Smooth muscle cell (in vitro differentiated cells): ENCODE measurements at regions not wholly inside any gene's neighbourhood (a gene's known extent, or its start where the extent isn't known, plus 50 kb on each side); places are given as distances from the start of the nearest gene placed in this dataset.
A peak's percentile ranks its signal among the peaks of the same experiment; 100 is the strongest.

Experiments used
- DNase-seq: peaks from one replicate; lab custom pipeline; 2025; ENCODE audit not compliant: unreplicated experiment; lab: John Stamatoyannopoulos, UW
- H2AFZ ChIP-seq: fragments of 200-600 bp; sonication (generic); 2 replicates; pipeline ENCODE4 v1.6.0; 2016; ENCODE audit warnings: antibody characterized with exemption, low read depth, mild to moderate bottlenecking
- H3F3A ChIP-seq: fragments of 200-600 bp; sonication (generic); 2 replicates; pipeline ENCODE4 v1.6.0; 2017; ENCODE audit warnings: antibody characterized with exemption, low read depth
- H3K27ac ChIP-seq: fragments of 200-600 bp; sonication (generic); 2 replicates; pipeline ENCODE4 v1.5.1; 2016; ENCODE audit warnings: low read depth, mild to moderate bottlenecking
- H3K27me3 ChIP-seq: fragments of 200-600 bp; sonication (generic); 2 replicates; pipeline ENCODE4 v1.6.1; 2016; ENCODE audit warnings: low read depth, mild to moderate bottlenecking
- H3K36me3 ChIP-seq: fragments of 200-600 bp; sonication (generic); 2 replicates; pipeline ENCODE4 v1.5.1; 2016; ENCODE audit warnings: low read depth
- H3K4me1 ChIP-seq: fragments of 200-600 bp; sonication (generic); 2 replicates; pipeline ENCODE4 v1.5.1; 2016; ENCODE audit warnings: low read depth
- H3K4me2 ChIP-seq: fragments of 200-600 bp; sonication (generic); 2 replicates; pipeline ENCODE4 v1.6.0; 2016; ENCODE audit warnings: mild to moderate bottlenecking
- H3K4me3 ChIP-seq: fragments of 200-600 bp; sonication (generic); 2 replicates; pipeline ENCODE4 v1.5.1; 2016; ENCODE audit warnings: mild to moderate bottlenecking
- H3K79me2 ChIP-seq: fragments of 200-600 bp; sonication (generic); 2 replicates; pipeline ENCODE4 v1.6.0; 2016; ENCODE audit warnings: low read depth, mild to moderate bottlenecking
- H3K9ac ChIP-seq: fragments of 200-600 bp; sonication (generic); 2 replicates; pipeline ENCODE4 v1.6.0; 2016; ENCODE audit warnings: low read depth
- H3K9me3 ChIP-seq: fragments of 200-600 bp; sonication (generic); replicated peaks from 2 replicates; pipeline ENCODE4 v1.5.1; 2016; ENCODE audit warnings: low read depth
- H4K20me1 ChIP-seq: fragments of 200-600 bp; sonication (generic); 2 replicates; pipeline ENCODE4 v1.6.0; 2016; ENCODE audit warnings: low read depth
- WGBS: methylation state at CpG from one replicate; pipeline ENCODE4 v1.1.7; 2016; ENCODE audit warnings: low lambda C conversion rate; 5-methylcytosine and 5-hydroxymethylcytosine counted together
- TF ChIP-seq, protein P1 (sequence below): fragments of 200-600 bp; sonication (generic); IDR thresholded peaks from 2 replicates; pipeline ENCODE4 v1.5.1; 2017; ENCODE audit warnings: borderline replicate concordance, mild to moderate bottlenecking, antibody characterized with exemption; ENCODE audit not compliant: insufficient read depth, poor library complexity, severe bottlenecking

DNA sequence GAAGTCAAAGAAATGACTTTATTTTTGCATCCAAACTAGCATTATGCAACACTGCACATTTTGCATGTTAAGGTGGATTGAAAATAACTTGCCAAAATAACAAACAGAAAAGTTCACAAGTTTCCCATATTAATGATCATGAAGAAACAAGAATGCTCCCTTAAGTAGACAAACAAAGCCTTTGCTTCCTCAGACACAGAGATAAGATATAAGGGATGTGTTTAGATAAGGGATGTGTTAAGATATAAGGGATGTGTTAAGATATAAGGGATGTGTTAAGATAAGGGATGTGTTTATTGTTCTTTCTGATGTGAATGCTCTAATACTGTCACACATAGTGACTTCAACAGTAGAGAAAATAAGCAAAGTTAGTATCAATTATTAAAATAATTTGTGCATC lies 174.8 kb downstream of the GABRG2 start:
- no peaks in the 10 kb centered on the region for H3K27me3 ChIP-seq
- no peaks in the 10 kb centered on the region for H4K20me1 ChIP-seq
- no peak overlapping the region for H3K4me2 ChIP-seq
- no peaks in the 10 kb centered on the region for H3K79me2 ChIP-seq
- H2AFZ ChIP-seq = no peak overlapping the region
- no peak for DNase-seq
- TF ChIP-seq, protein P1, sequence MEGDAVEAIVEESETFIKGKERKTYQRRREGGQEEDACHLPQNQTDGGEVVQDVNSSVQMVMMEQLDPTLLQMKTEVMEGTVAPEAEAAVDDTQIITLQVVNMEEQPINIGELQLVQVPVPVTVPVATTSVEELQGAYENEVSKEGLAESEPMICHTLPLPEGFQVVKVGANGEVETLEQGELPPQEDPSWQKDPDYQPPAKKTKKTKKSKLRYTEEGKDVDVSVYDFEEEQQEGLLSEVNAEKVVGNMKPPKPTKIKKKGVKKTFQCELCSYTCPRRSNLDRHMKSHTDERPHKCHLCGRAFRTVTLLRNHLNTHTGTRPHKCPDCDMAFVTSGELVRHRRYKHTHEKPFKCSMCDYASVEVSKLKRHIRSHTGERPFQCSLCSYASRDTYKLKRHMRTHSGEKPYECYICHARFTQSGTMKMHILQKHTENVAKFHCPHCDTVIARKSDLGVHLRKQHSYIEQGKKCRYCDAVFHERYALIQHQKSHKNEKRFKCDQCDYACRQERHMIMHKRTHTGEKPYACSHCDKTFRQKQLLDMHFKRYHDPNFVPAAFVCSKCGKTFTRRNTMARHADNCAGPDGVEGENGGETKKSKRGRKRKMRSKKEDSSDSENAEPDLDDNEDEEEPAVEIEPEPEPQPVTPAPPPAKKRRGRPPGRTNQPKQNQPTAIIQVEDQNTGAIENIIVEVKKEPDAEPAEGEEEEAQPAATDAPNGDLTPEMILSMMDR = no peak
- H3K27ac ChIP-seq = no peak overlapping the region
- H3K4me1 ChIP-seq = no peaks in the 10 kb centered on the region
- no peak overlapping the region for H3K4me3 ChIP-seq
- H3K9ac ChIP-seq = no peak overlapping the region
- no peaks in the 10 kb centered on the region for H3F3A ChIP-seq
- H3K9me3 ChIP-seq = no peaks in the 10 kb centered on the region
- no peaks in the 10 kb centered on the region for H3K36me3 ChIP-seq

DNA sequence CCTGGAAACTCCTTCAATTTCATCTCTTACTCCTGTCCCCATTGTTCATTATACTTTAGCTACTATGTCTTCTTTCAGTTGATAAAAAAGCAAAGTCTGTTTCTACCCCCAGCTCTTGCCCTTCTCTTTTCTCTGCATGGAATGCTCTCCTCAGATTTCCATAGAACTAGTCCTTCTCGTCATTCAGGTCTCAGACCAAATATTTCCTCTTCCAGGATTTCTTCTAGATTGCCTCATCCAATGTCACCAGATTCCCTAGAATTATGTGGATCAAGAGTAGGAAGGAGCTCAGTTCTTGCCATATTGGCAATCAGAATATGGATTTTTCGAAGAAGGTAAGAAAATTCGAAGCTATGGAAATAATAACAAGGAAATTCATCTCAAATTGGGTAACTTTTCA lies 176.1 kb downstream of the GABRG2 start:
- H3K9me3 ChIP-seq = no peaks in the 10 kb centered on the region
- no peak overlapping the region for H3K4me2 ChIP-seq
- H3K4me3 ChIP-seq = no peak overlapping the region
- H3K27ac ChIP-seq = no peak overlapping the region
- DNase-seq = no peak
- TF ChIP-seq, protein P1 = no peak
- no peak overlapping the region for H3K9ac ChIP-seq
- WGBS = 81% methylated on average over 3 of the region's 3 CpGs
- no peaks in the 10 kb centered on the region for H3K4me1 ChIP-seq
- no peaks in the 10 kb centered on the region for H3K79me2 ChIP-seq
- H3K36me3 ChIP-seq = no peaks in the 10 kb centered on the region
- H2AFZ ChIP-seq = peak overlapping the region; percentile 20
- H3K27me3 ChIP-seq = no peaks in the 10 kb centered on the region
- no peaks in the 10 kb centered on the region for H3F3A ChIP-seq
- H4K20me1 ChIP-seq = no peaks in the 10 kb centered on the region

- no peaks in the 10 kb centered on the region for H3F3A ChIP-seq
- H2AFZ ChIP-seq = no peak overlapping the region
- H4K20me1 ChIP-seq = no peaks in the 10 kb centered on the region
- H3K9me3 ChIP-seq = no peaks in the 10 kb centered on the region
- H3K4me2 ChIP-seq = no peak overlapping the region
- no peak overlapping the region for H3K4me3 ChIP-seq
- 75% methylated on average over 11 of the region's 11 CpGs for WGBS
- H3K27ac ChIP-seq = no peak overlapping the region
- no peak for DNase-seq
- no peak overlapping the region for H3K9ac ChIP-seq
- TF ChIP-seq, protein P1 = peak; percentile 25
- no peaks in the 10 kb centered on the region for H3K4me1 ChIP-seq
- no peaks in the 10 kb centered on the region for H3K36me3 ChIP-seq
- H3K27me3 ChIP-seq = no peaks in the 10 kb centered on the region
- H3K79me2 ChIP-seq = no peaks in the 10 kb centered on the region
Observed at GRCh38 chr5:162248107-162248713, 180.6 kb downstream of the GABRG2 start.

- Histone ChIP-seq H3K27ac (no peak overlapping the region), H3K9me3 (no peaks in the 10 kb centered on the region), H3K79me2 (no peaks in the 10 kb centered on the region), H4K20me1 (no peaks in the 10 kb centered on the region), H3K4me3 (no peak overlapping the region), H2AFZ (no peak overlapping the region), H3K36me3 (no peaks in the 10 kb centered on the region), H3K4me1 (no peaks in the 10 kb centered on the region), H3K27me3 (no peaks in the 10 kb centered on the region), H3K4me2 (no peak overlapping the region), H3K9ac (no peak overlapping the region), H3F3A (no peaks in the 10 kb centered on the region)
- WGBS = 90% methylated on average over 1 of the region's 1 CpG
- TF ChIP-seq, protein P1 = no peak
- no peak for DNase-seq
Observed at GRCh38 chr5:162256711-162257110, 189.1 kb downstream of the GABRG2 start.
